Neural cell (in vitro differentiated cells): ENCODE measurements at regions not wholly inside any gene's neighbourhood (a gene's known extent, or its start where the extent isn't known, plus 50 kb on each side); places are given as distances from the start of the nearest gene placed in this dataset.

ENCODE experiments used
- H2AFZ ChIP-seq: fragments of 200-600, 300-800 bp; sonication (generic), shearing (Covaris generic); 2 replicates; pipeline ENCODE4 v1.6.0; 2014; ENCODE audit warnings: low read depth, mild to moderate bottlenecking, antibody characterized with exemption, low read length, moderate library complexity
- H3F3A ChIP-seq: fragments of 200-600 bp; shearing (Covaris generic); 2 replicates; pipeline ENCODE4 v1.6.1; 2016; ENCODE audit warnings: mild to moderate bottlenecking, moderate library complexity, mixed read lengths, antibody characterized with exemption, low read length; ENCODE audit not compliant: insufficient read depth, poor library complexity, severe bottlenecking
- H3K27ac ChIP-seq: fragments of 200-600, 300-800 bp; sonication (generic), shearing (Covaris generic); 2 replicates; pipeline ENCODE4 v1.5.1; 2014; ENCODE audit warnings: mild to moderate bottlenecking, low read length, moderate library complexity
- H3K27me3 ChIP-seq: fragments of 300-800, 200-600 bp; sonication (generic), shearing (Covaris generic); 2 replicates; pipeline ENCODE4 v1.6.0; 2014; ENCODE audit warnings: mild to moderate bottlenecking, low read depth, low read length, moderate library complexity; ENCODE audit not compliant: insufficient read depth
- H3K36me3 ChIP-seq: fragments of 300-800, 200-600 bp; sonication (generic), shearing (Covaris generic); 2 replicates; pipeline ENCODE4 v1.5.1; 2014; ENCODE audit warnings: mild to moderate bottlenecking, antibody characterized with exemption, low read length, moderate library complexity; ENCODE audit not compliant: insufficient read depth
- H3K4me2 ChIP-seq: fragments of 300-800, 200-600 bp; sonication (generic), shearing (Covaris generic); 2 replicates; pipeline ENCODE4 v1.6.0; 2014; ENCODE audit warnings: mild to moderate bottlenecking, low read length
- H3K4me3 ChIP-seq: fragments of 300-800, 200-600 bp; sonication (generic), shearing (Covaris generic); 2 replicates; pipeline ENCODE4 v1.5.1; 2014; ENCODE audit warnings: mild to moderate bottlenecking, low read length, moderate library complexity
- H3K79me2 ChIP-seq: fragments of 200-600 bp; shearing (Covaris generic); replicated peaks from 2 replicates; pipeline ENCODE4 v1.6.0; 2014; ENCODE audit warnings: mild to moderate bottlenecking, low read length, moderate library complexity; ENCODE audit not compliant: insufficient read depth
- H3K9ac ChIP-seq: fragments of 300-800, 200-600 bp; sonication (generic), shearing (Covaris generic); 2 replicates; pipeline ENCODE4 v1.6.1; 2016; ENCODE audit warnings: mild to moderate bottlenecking, low read length, mixed read lengths
- H3K9me2 ChIP-seq: fragments of 200-600 bp; shearing (Covaris generic); 2 replicates; pipeline ENCODE4 v1.6.1; 2016; ENCODE audit warnings: mild to moderate bottlenecking, low read length, mixed read lengths; ENCODE audit not compliant: insufficient read depth
- H3K9me3 ChIP-seq: fragments of 200-600, 300-800 bp; sonication (generic), shearing (Covaris generic); 2 replicates; pipeline ENCODE4 v1.6.1; 2016; ENCODE audit warnings: mild to moderate bottlenecking, mixed run types, low read length, moderate library complexity, mixed read lengths
- H4K20me1 ChIP-seq: fragments of 200-600 bp; shearing (Covaris generic); 2 replicates; pipeline ENCODE4 v1.6.1; 2016; ENCODE audit warnings: mild to moderate bottlenecking, mixed run types; ENCODE audit not compliant: insufficient read depth
- CTCF ChIP-seq: fragments of 450-650 bp; IDR thresholded peaks from 2 replicates; pipeline ENCODE4 v1.5.1; 2014; ENCODE audit warnings: antibody characterized with exemption, mild to moderate bottlenecking, moderate library complexity; ENCODE audit not compliant: poor library complexity, severe bottlenecking
- EP300 ChIP-seq: fragments of 450-650 bp; conservative IDR thresholded peaks from 2 replicates; pipeline ENCODE4 v1.6.1; 2014; ENCODE audit warnings: antibody characterized with exemption, mild to moderate bottlenecking, moderate library complexity; ENCODE audit not compliant: poor library complexity, severe bottlenecking
- EZH2 ChIP-seq: fragments of 200-600, 300-800 bp; shearing (Covaris generic), sonication (generic); IDR thresholded peaks from 2 replicates; pipeline ENCODE4 v1.6.1; 2014; ENCODE audit warnings: antibody characterized with exemption, low read length, borderline replicate concordance, mild to moderate bottlenecking; ENCODE audit not compliant: insufficient read depth, poor library complexity, severe bottlenecking
- MXI1 ChIP-seq: fragments of 450-650 bp; conservative IDR thresholded peaks from 2 replicates; pipeline ENCODE4 v1.6.1; 2014; ENCODE audit warnings: antibody characterized with exemption, mild to moderate bottlenecking; ENCODE audit not compliant: poor library complexity, severe bottlenecking
- POLR2AphosphoS5 ChIP-seq: IDR thresholded peaks from 2 replicates; pipeline ENCODE4 v1.6.1; 2012
- RAD21 ChIP-seq: fragments of 450-650 bp; conservative IDR thresholded peaks from 2 replicates; pipeline ENCODE4 v1.6.1; 2014; ENCODE audit warnings: antibody characterized with exemption, mild to moderate bottlenecking, moderate library complexity
- REST ChIP-seq: IDR thresholded peaks from 2 replicates; pipeline ENCODE4 v1.6.1; 2012; ENCODE audit warnings: borderline replicate concordance
- SMC3 ChIP-seq: fragments of 450-650 bp; conservative IDR thresholded peaks from 2 replicates; pipeline ENCODE4 v1.6.1; 2014; ENCODE audit warnings: antibody characterized with exemption, mild to moderate bottlenecking, moderate library complexity; ENCODE audit not compliant: poor library complexity
- TAF1 ChIP-seq: IDR thresholded peaks from 2 replicates; pipeline ENCODE4 v1.6.1; 2012; ENCODE audit warnings: low read depth

- Histone ChIP-seq H4K20me1 (no peaks in the 10 kb centered on the region), H3K9ac (no peak overlapping the region), H3K4me2 (no peak overlapping the region), H3K27ac (no peak overlapping the region), H3K9me2 (no peaks in the 10 kb centered on the region), H3K27me3 (no peaks in the 10 kb centered on the region), H3K4me3 (no peak overlapping the region), H3K79me2 (no peaks in the 10 kb centered on the region), H3K36me3 (no peaks in the 10 kb centered on the region), H3K9me3 (no peaks in the 10 kb centered on the region), H3F3A (no peaks in the 10 kb centered on the region), H2AFZ (no peak overlapping the region)
- TF ChIP-seq CTCF = no peak
- no peak for TF ChIP-seq SMC3
- no peak for TF ChIP-seq REST
- no peak for TF ChIP-seq RAD21
- TF ChIP-seq MXI1 = no peak
- TF ChIP-seq EP300 = no peak
- TF ChIP-seq POLR2AphosphoS5 = no peak
- TF ChIP-seq TAF1 = no peak
- TF ChIP-seq EZH2 = no peak
Observed at GRCh38 chr4:136946307-136946907, 585.9 kb downstream of the PCDH18 start.

GRCh38 chr4:136939781-136940180 lies 592.5 kb downstream of the PCDH18 start:
- no peaks in the 10 kb centered on the region for H3K9me2 ChIP-seq
- TF ChIP-seq REST = no peak
- no peak for TF ChIP-seq MXI1
- TF ChIP-seq EZH2 = no peak
- TF ChIP-seq CTCF = no peak
- no peak for TF ChIP-seq POLR2AphosphoS5
- TF ChIP-seq SMC3 = no peak
- TF ChIP-seq TAF1 = no peak
- TF ChIP-seq EP300 = no peak
- no peak for TF ChIP-seq RAD21
- H4K20me1 ChIP-seq = no peaks in the 10 kb centered on the region
- H3K9me3 ChIP-seq = no peaks in the 10 kb centered on the region
- H3K9ac ChIP-seq = no peak overlapping the region
- H3K27me3 ChIP-seq = no peaks in the 10 kb centered on the region
- H3F3A ChIP-seq = no peaks in the 10 kb centered on the region
- H3K79me2 ChIP-seq = no peaks in the 10 kb centered on the region
- no peak overlapping the region for H3K4me3 ChIP-seq
- no peak overlapping the region for H3K27ac ChIP-seq
- no peak overlapping the region for H3K4me2 ChIP-seq
- H2AFZ ChIP-seq = no peak overlapping the region
- H3K36me3 ChIP-seq = no peaks in the 10 kb centered on the region
